H1 (cell line): ENCODE measurements at regions not wholly inside any gene's neighbourhood (a gene's known extent, or its start where the extent isn't known, plus 50 kb on each side); places are given as distances from the start of the nearest gene placed in this dataset.

Experiments used
- CTCF ChIA-PET: fragments of 300-600 bp; sonication (Branson Sonifier 250); formaldehyde crosslinking; loops from one replicate; lab custom pipeline; 2021; ENCODE audit not compliant: partially characterized antibody; lab: Charles Lee
- POLR2A ChIA-PET: fragments of 300-600 bp; sonication (Branson Sonifier 250); formaldehyde crosslinking; loops from one replicate; lab custom pipeline; 2021; ENCODE audit warnings: inconsistent platforms; ENCODE audit not compliant: partially characterized antibody; lab: Charles Lee
- DNase-seq, 2 experiments: peaks; one replicate each; pipeline versions ENCODE4 v3.0.0 to v3.0.0-alpha.2; 2010 to 2022; ENCODE audit warnings: low spot score in 2 of 2, low read depth in 1 of 2, mixed read lengths in 1 of 2
- FAIRE-seq: peaks from 2 replicates; lab custom pipeline; 2011; peaks lifted over from hg19 to GRCh38; lab: Jason Lieb, UNC
- H2AFZ ChIP-seq: 2 replicates; pipeline ENCODE4 v1.8.1; 2012; ENCODE audit warnings: low read length, inconsistent platforms
- H2AK5ac ChIP-seq: 2 replicates; pipeline ENCODE4 v1.6.1; 2013; ENCODE audit warnings: low read depth, low read length
- H2BK120ac ChIP-seq: replicated peaks from 2 replicates; pipeline ENCODE3; 2013; ENCODE audit warnings: low read depth, low read length, inconsistent platforms
- H2BK12ac ChIP-seq: 2 replicates; pipeline ENCODE4 v1.6.1; 2013; ENCODE audit warnings: low read depth, low read length
- H2BK15ac ChIP-seq: 2 replicates; pipeline ENCODE4 v1.6.1; 2013; ENCODE audit warnings: low read length
- H2BK20ac ChIP-seq: 2 replicates; pipeline ENCODE4 v1.6.1; 2013; ENCODE audit warnings: low read length
- H2BK5ac ChIP-seq: 2 replicates; pipeline ENCODE4 v1.6.1; 2013; ENCODE audit warnings: low read depth, low read length
- H3K14ac ChIP-seq: 2 replicates; pipeline ENCODE4 v1.6.1; 2013; ENCODE audit warnings: inconsistent platforms; ENCODE audit not compliant: insufficient read length
- H3K18ac ChIP-seq: 2 replicates; pipeline ENCODE4 v1.6.1; 2013; ENCODE audit warnings: low read length; ENCODE audit errors: extremely low read depth
- H3K23ac ChIP-seq: 2 replicates; pipeline ENCODE4 v1.6.1; 2013; ENCODE audit warnings: inconsistent platforms; ENCODE audit not compliant: insufficient read length
- H3K23me2 ChIP-seq: 2 replicates; pipeline ENCODE4 v1.6.1; 2013; ENCODE audit warnings: low read depth, low read length
- H3K27ac ChIP-seq: 2 replicates; pipeline ENCODE4 v1.6.1; 2011; ENCODE audit warnings: low read depth, low read length, inconsistent platforms
- H3K27me3 ChIP-seq, 4 experiments: replicated peaks in 1 of 4; 1 replicate in 1 of 4; 2 replicates in 3 of 4; pipeline versions ENCODE4 v1.6.1 to v1.8.1; 2011 to 2013; ENCODE audit warnings: low read length in 3 of 4, mild to moderate bottlenecking in 3 of 4, inconsistent platforms in 2 of 4, mixed read lengths in 2 of 4, moderate library complexity in 1 of 4; ENCODE audit not compliant: control insufficient read depth in 3 of 4, insufficient read depth in 3 of 4; ENCODE audit errors: extremely low read depth in 1 of 4
- H3K36me3 ChIP-seq, 4 experiments: 2 replicates each; pipeline versions ENCODE4 v1.6.1 to v1.8.1; 2011 to 2013; ENCODE audit warnings: mild to moderate bottlenecking in 4 of 4, low read length in 3 of 4, moderate library complexity in 2 of 4, control low read depth in 1 of 4, inconsistent platforms in 1 of 4; ENCODE audit not compliant: insufficient read depth in 4 of 4, control insufficient read depth in 2 of 4
- H3K4ac ChIP-seq: replicated peaks from 2 replicates; pipeline ENCODE3; 2013; ENCODE audit warnings: low read length, low read depth, mixed read lengths, inconsistent platforms; ENCODE audit not compliant: insufficient read length
- H3K4me1 ChIP-seq, 4 experiments: replicated peaks in 1 of 4; 1 replicate in 1 of 4; 2 replicates in 3 of 4; pipeline versions ENCODE4 v1.6.1 to v1.8.1; 2011 to 2013; ENCODE audit warnings: low read length in 3 of 4, inconsistent platforms in 2 of 4, mixed read lengths in 1 of 4; ENCODE audit not compliant: insufficient read depth in 4 of 4, control insufficient read depth in 3 of 4
- H3K4me2 ChIP-seq, 2 experiments: 2 replicates each; pipeline versions ENCODE4 v1.6.1 to v1.8.1; 2011 to 2013; ENCODE audit warnings: low read depth in 2 of 2, low read length in 2 of 2, control low read depth in 1 of 2, inconsistent platforms in 1 of 2, mild to moderate bottlenecking in 1 of 2; ENCODE audit not compliant: insufficient read depth in 1 of 2
- H3K4me3 ChIP-seq, 4 experiments: fragments of 200-600, 300-600 bp in 1 of 4; sonication (generic), shearing (Covaris generic), sonication (Bioruptor Twin) in 1 of 4; 2 replicates each; pipeline versions ENCODE4 v1.5.1 to v1.8.1; 2011 to 2016; ENCODE audit warnings: low read length in 4 of 4, low read depth in 3 of 4, control low read depth in 2 of 4, inconsistent platforms in 2 of 4, mild to moderate bottlenecking in 2 of 4, mixed read lengths in 1 of 4, moderate library complexity in 1 of 4; ENCODE audit not compliant: insufficient read depth in 2 of 4; ENCODE audit errors: extremely low read depth in 1 of 4
- H3K56ac ChIP-seq: replicated peaks from 2 replicates; pipeline ENCODE3; 2013; ENCODE audit warnings: low read depth, mild to moderate bottlenecking, mixed read lengths, low read length, inconsistent platforms; ENCODE audit not compliant: insufficient read length
- H3K79me1 ChIP-seq: 2 replicates; pipeline ENCODE4 v1.6.1; 2013; ENCODE audit warnings: low read depth, low read length, control low read depth
- H3K79me2 ChIP-seq, 2 experiments: 2 replicates each; pipeline versions ENCODE4 v1.6.1 to v1.8.1; 2012 to 2013; ENCODE audit warnings: low read length in 2 of 2, mild to moderate bottlenecking in 2 of 2, inconsistent platforms in 1 of 2; ENCODE audit not compliant: insufficient read depth in 2 of 2, control insufficient read depth in 1 of 2
- H3K9ac ChIP-seq, 4 experiments: replicated peaks in 1 of 4; 1 replicate in 1 of 4; 2 replicates in 3 of 4; pipeline versions ENCODE4 v1.6.1 to v1.8.1; 2011 to 2013; ENCODE audit warnings: low read depth in 3 of 4, low read length in 3 of 4, control low read depth in 2 of 4, mild to moderate bottlenecking in 2 of 4, moderate library complexity in 2 of 4, inconsistent platforms in 1 of 4; ENCODE audit errors: extremely low read depth in 1 of 4
- H3K9me3 ChIP-seq, 2 experiments: 2 replicates each; pipeline versions ENCODE4 v1.6.1 to v1.8.1; 2012 to 2013; ENCODE audit warnings: mild to moderate bottlenecking in 2 of 2, moderate library complexity in 2 of 2, control low read depth in 1 of 2, inconsistent platforms in 1 of 2, low read depth in 1 of 2, low read length in 1 of 2, mixed read lengths in 1 of 2; ENCODE audit not compliant: insufficient read depth in 2 of 2
- H4K20me1 ChIP-seq, 2 experiments: replicated peaks in 1 of 2; 2 replicates each; pipeline versions ENCODE3 to v1.8.1; 2011 to 2013; ENCODE audit warnings: inconsistent platforms in 2 of 2, low read length in 2 of 2, mild to moderate bottlenecking in 1 of 2; ENCODE audit not compliant: insufficient read depth in 2 of 2, control insufficient read depth in 1 of 2
- H4K5ac ChIP-seq: 2 replicates; pipeline ENCODE4 v1.6.1; 2013; ENCODE audit warnings: low read length, low read depth, mixed read lengths, inconsistent platforms; ENCODE audit not compliant: insufficient read length
- H4K8ac ChIP-seq: 2 replicates; pipeline ENCODE4 v1.8.0; 2013; ENCODE audit warnings: mild to moderate bottlenecking, moderate library complexity, low read length, inconsistent platforms; ENCODE audit not compliant: insufficient read depth; ENCODE audit errors: extremely low read depth
- H4K91ac ChIP-seq: replicated peaks from 2 replicates; pipeline ENCODE3; 2013; ENCODE audit warnings: low read length, mixed read lengths, inconsistent platforms; ENCODE audit not compliant: insufficient read length
- CEBPB ChIP-seq: IDR thresholded peaks from 2 replicates; pipeline ENCODE4 v1.6.1; 2012; ENCODE audit warnings: low read depth, low read length
- EP300 ChIP-seq, 2 experiments: IDR thresholded peaks; 1 replicate in 1 of 2; 2 replicates in 1 of 2; pipeline ENCODE4 v1.6.1; 2011 to 2012; ENCODE audit warnings: low read depth in 2 of 2, low read length in 2 of 2, mild to moderate bottlenecking in 2 of 2, borderline replicate concordance in 1 of 2, inconsistent platforms in 1 of 2, moderate library complexity in 1 of 2
- MAFK ChIP-seq: IDR thresholded peaks from 2 replicates; pipeline ENCODE4 v1.6.1; 2012; ENCODE audit warnings: low read depth, mild to moderate bottlenecking, improper control_type of control experiment, low read length
- NRF1 ChIP-seq: IDR thresholded peaks from 2 replicates; pipeline ENCODE4 v1.6.1; 2011; ENCODE audit warnings: mild to moderate bottlenecking, low read depth, low read length, improper control_type of control experiment
- POU5F1 ChIP-seq: IDR thresholded peaks from 2 replicates; pipeline ENCODE4 v1.6.1; 2011; ENCODE audit warnings: low read depth, mild to moderate bottlenecking, low read length, moderate library complexity
- RAD21 ChIP-seq, 2 experiments: IDR thresholded peaks in 1 of 2; conservative IDR thresholded peaks in 1 of 2; 2 replicates each; pipeline ENCODE4 v1.6.1; 2011; ENCODE audit warnings: low read depth in 2 of 2, low read length in 2 of 2, improper control_type of control experiment in 1 of 2, inconsistent platforms in 1 of 2, mild to moderate bottlenecking in 1 of 2, moderate library complexity in 1 of 2
- SAP30 ChIP-seq: fragments of 300-600 bp; sonication (generic); IDR thresholded peaks from 2 replicates; pipeline ENCODE4 v1.7.1; 2012; ENCODE audit warnings: low read length, moderate library complexity, mild to moderate bottlenecking, inconsistent platforms; ENCODE audit not compliant: insufficient read depth, insufficient replicate concordance
- SIX5 ChIP-seq: IDR thresholded peaks from 2 replicates; pipeline ENCODE4 v1.6.1; 2011; ENCODE audit warnings: mild to moderate bottlenecking, low read depth, low read length
- WGBS, 2 experiments: shearing (Covaris generic) in 1 of 2; methylation state at CpG; one replicate each; pipeline versions ENCODE4 v1.1.6 to v1.1.7; 2013 to 2015; ENCODE audit warnings: low lambda C conversion rate in 2 of 2, mixed read lengths in 2 of 2, inconsistent platforms in 1 of 2, low coverage in 1 of 2, missing lambda C conversion rate in 1 of 2; ENCODE audit not compliant: insufficient replicate concordance in 2 of 2, insufficient coverage in 1 of 2, insufficient read length in 1 of 2; ENCODE audit errors: extremely low coverage in 1 of 2, missing lambda C conversion rate in 1 of 2; 5-methylcytosine and 5-hydroxymethylcytosine counted together
- TF ChIP-seq, protein P1 (sequence below): IDR thresholded peaks from 2 replicates; pipeline ENCODE4 v1.6.1; 2012; ENCODE audit warnings: low read length, inconsistent platforms
- TF ChIP-seq, protein P2 (sequence below): IDR thresholded peaks from 2 replicates; pipeline ENCODE4 v1.6.1; 2012; ENCODE audit warnings: inconsistent platforms

DNA sequence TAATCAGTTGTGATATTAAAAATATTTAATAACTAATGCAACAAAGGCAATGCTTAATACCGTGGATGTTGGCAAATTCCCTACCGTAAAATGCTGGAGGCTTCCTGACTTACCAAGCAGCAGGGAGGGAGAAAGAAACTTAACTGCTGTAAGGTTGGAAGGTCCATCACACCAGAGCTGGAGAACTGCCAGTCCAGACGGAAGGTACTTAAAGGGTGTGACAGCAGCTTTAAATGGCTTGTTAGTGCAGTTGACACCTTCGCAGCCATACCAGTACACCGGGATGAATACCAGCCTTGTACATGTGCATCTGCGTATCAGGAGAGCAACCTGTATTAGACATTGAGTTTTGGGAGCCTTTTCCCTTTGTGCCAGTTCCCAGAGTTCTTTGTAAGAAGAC lies 269.5 kb upstream of the NCAM2 start:
- Histone ChIP-seq H3K56ac (no peak overlapping the region), H3K79me2 (no peaks in the 10 kb centered on the region), H4K20me1 (no peaks in the 10 kb centered on the region), H2BK15ac (no peak overlapping the region), H4K8ac (no peak overlapping the region), H3K4me3 (no peak overlapping the region), H3K23me2 (no peaks in the 10 kb centered on the region), H3K18ac (no peak overlapping the region), H2AFZ (0 out of 2 replicates have a peak overlapping the region, but pooled peaks have one; percentile 13), H3K4ac (no peak overlapping the region), H2BK12ac (no peak overlapping the region), H3K23ac (no peak overlapping the region), H3K79me1 (no peaks in the 10 kb centered on the region), H3K36me3 (no peaks in the 10 kb centered on the region), H2BK20ac (no peak overlapping the region), H2BK120ac (no peak overlapping the region), H3K4me1 (no peaks in the 10 kb centered on the region), H3K27me3 (no peaks in the 10 kb centered on the region; a peak in 1 of 7 replicates), H3K9me3 (no peaks in the 10 kb centered on the region), H2AK5ac (no peak overlapping the region), H3K4me2 (no peak overlapping the region), H3K14ac (no peak overlapping the region), H3K27ac (no peak overlapping the region), H4K5ac (no peak overlapping the region), H4K91ac (no peak overlapping the region), H3K9ac (no peak overlapping the region), H2BK5ac (no peak overlapping the region)
- FAIRE-seq (no peak), DNase-seq (no peak)
- CTCF ChIA-PET, result interaction anchor here (0.9 to 3.0 kb wide), 2 partner anchors 11 kb away, joined by 3 to 11 read pairs; no protein-coding TSS in a partner anchor
- 97% methylated on average over 6 of the region's 6 CpGs; no CpG with 5 or more reads in 1 of the 2 experiments for WGBS, 2 experiments
- POLR2A ChIA-PET, result no interaction called here
- TF ChIP-seq SIX5 (no peak), CEBPB (no peak), NRF1 (no peak), RAD21 (IDR thresholded peaks at IDR 0.05 in 1 of 2, conservative IDR thresholded peaks at IDR 0.05 in 1 of 2; ENCODE audit: low read depth in 2 of 2, low read length in 2 of 2) (no peak), EP300 (IDR thresholded peaks at IDR 0.05; ENCODE audit: borderline replicate concordance in 1 of 2, low read depth in 2 of 2, low read length in 2 of 2) (no peak), POU5F1 (no peak), MAFK (no peak), SAP30 (no peak)
- TF ChIP-seq, protein P1, sequence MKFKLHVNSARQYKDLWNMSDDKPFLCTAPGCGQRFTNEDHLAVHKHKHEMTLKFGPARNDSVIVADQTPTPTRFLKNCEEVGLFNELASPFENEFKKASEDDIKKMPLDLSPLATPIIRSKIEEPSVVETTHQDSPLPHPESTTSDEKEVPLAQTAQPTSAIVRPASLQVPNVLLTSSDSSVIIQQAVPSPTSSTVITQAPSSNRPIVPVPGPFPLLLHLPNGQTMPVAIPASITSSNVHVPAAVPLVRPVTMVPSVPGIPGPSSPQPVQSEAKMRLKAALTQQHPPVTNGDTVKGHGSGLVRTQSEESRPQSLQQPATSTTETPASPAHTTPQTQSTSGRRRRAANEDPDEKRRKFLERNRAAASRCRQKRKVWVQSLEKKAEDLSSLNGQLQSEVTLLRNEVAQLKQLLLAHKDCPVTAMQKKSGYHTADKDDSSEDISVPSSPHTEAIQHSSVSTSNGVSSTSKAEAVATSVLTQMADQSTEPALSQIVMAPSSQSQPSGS, result no peak
- TF ChIP-seq, protein P2, sequence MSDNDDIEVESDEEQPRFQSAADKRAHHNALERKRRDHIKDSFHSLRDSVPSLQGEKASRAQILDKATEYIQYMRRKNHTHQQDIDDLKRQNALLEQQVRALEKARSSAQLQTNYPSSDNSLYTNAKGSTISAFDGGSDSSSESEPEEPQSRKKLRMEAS, result no peak
